Caco-2 (cell line): ENCODE measurements at regions not wholly inside any gene's neighbourhood (a gene's known extent, or its start where the extent isn't known, plus 50 kb on each side); places are given as distances from the start of the nearest gene placed in this dataset.
A peak's percentile ranks its signal among the peaks of the same experiment; 100 is the strongest.
"Not testable (repeated sequence)": the region's sequence is repeated elsewhere in the genome, so short reads cannot be mapped to it uniquely, and the experiment has no call there.

Experiments used
- BruUV-seq: library from RNA; stranded (reverse); fragments of 400-500 nt; replicated peaks from 2 replicates; lab custom pipeline; 2021; lab: Mats Ljungman, UMichigan
- CTCF ChIA-PET: fragments of 300-600 bp; sonication (Branson Sonifier 250); formaldehyde crosslinking; loops from one replicate; lab custom pipeline; 2022; ENCODE audit warnings: antibody characterized with exemption; lab: Charles Lee
- POLR2A ChIA-PET: fragments of 300-600 bp; sonication (Branson Sonifier 250); formaldehyde crosslinking; loops from one replicate; lab custom pipeline; 2022; ENCODE audit warnings: antibody characterized with exemption; lab: Charles Lee
- DNase-seq, 2 experiments: peaks; one replicate each; pipeline versions ENCODE4 v3.0.0 to v3.0.0-alpha.2; 2020 to 2022
- H3K27me3 ChIP-seq: replicated peaks from 2 replicates; pipeline ENCODE4 v1.6.0; 2011; ENCODE audit warnings: low read length; ENCODE audit not compliant: control insufficient read depth, insufficient read depth
- H3K36me3 ChIP-seq: 2 replicates; pipeline ENCODE4 v1.5.1; 2011; ENCODE audit warnings: low read length; ENCODE audit not compliant: control insufficient read depth, insufficient read depth
- H3K4me1 ChIP-seq: fragments of 250-450 bp; sonication (Bioruptor Pico); 2 replicates; pipeline ENCODE4 v1.5.1; 2020; ENCODE audit warnings: mild to moderate bottlenecking
- H3K4me3 ChIP-seq: 2 replicates; pipeline ENCODE4 v1.5.1; 2011; ENCODE audit warnings: low read depth, mild to moderate bottlenecking, control low read depth, low read length
- H3K9me3 ChIP-seq: fragments of 250-450 bp; sonication (Bioruptor Pico); 2 replicates; pipeline ENCODE4 v1.5.1; 2020; ENCODE audit warnings: mild to moderate bottlenecking, moderate library complexity
- H3K27ac Mint-ChIP-seq: one replicate; pipeline ENCODE4 v1.8.0; 2022; ENCODE audit warnings: mixed read lengths; ENCODE audit not compliant: unreplicated experiment
- H3K27me3 Mint-ChIP-seq: one replicate; pipeline ENCODE4 v1.8.0; 2022; ENCODE audit warnings: mixed read lengths; ENCODE audit not compliant: insufficient read depth, unreplicated experiment
- H3K36me3 Mint-ChIP-seq: one replicate; pipeline ENCODE4 v1.8.0; 2022; ENCODE audit warnings: mild to moderate bottlenecking, mixed read lengths; ENCODE audit not compliant: insufficient read depth, unreplicated experiment
- H3K4me1 Mint-ChIP-seq: one replicate; pipeline ENCODE4 v1.8.0; 2022; ENCODE audit warnings: low read depth, mixed read lengths; ENCODE audit not compliant: unreplicated experiment
- H3K4me3 Mint-ChIP-seq: one replicate; pipeline ENCODE4 v1.8.0; 2022; ENCODE audit warnings: mild to moderate bottlenecking, moderate library complexity, mixed read lengths; ENCODE audit not compliant: unreplicated experiment
- H3K9me3 Mint-ChIP-seq: one replicate; pipeline ENCODE4 v1.8.0; 2022; ENCODE audit warnings: mixed read lengths; ENCODE audit not compliant: unreplicated experiment
- intact Hi-C: fragments of 100-400 bp; cut with micrococcal nuclease; formaldehyde crosslinking; loops from one replicate; pipeline ENCODE4 v1.10.0; 2022; ENCODE audit not compliant: unreplicated experiment
- TF ChIP-seq, protein P1 (sequence below), 2 experiments: fragments of 200-600 bp in 1 of 2; IDR thresholded peaks; 1 replicate in 1 of 2; 2 replicates in 1 of 2; pipeline versions ENCODE4 v1.5.1 to v1.8.0; 2011 to 2022; ENCODE audit warnings: antibody characterized with exemption in 1 of 2, control low read depth in 1 of 2, inconsistent platforms in 1 of 2, low read depth in 1 of 2, low read length in 1 of 2, mild to moderate bottlenecking in 1 of 2, moderate library complexity in 1 of 2; ENCODE audit not compliant: insufficient read depth in 1 of 2, severe bottlenecking in 1 of 2, unreplicated experiment in 1 of 2

DNA sequence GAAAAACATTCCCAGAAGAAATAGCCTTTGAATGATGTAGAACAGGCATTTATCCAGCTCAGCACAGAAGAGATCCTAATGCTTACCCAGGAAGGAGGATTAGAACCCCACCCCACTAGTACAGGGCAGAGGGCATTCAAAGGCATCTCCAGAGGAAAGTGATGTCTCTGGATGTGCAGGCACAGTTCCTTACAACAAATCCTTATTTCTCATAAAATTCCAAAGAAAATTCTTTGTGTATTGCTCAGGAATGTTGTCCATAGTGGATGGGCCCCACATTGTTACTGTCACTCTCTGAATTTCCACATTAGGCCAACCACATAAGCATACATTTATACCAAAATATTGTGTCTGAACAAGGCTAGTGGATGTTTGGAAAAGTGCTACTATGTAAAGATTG lies 243.0 kb downstream of the ADRA2A start:
- H3K4me1 ChIP-seq: no peaks in the 10 kb centered on the region
- Mint-ChIP-seq H3K27ac (no peak overlapping the region), H3K4me1 (no peaks in the 10 kb centered on the region), H3K9me3 (no peaks in the 10 kb centered on the region), H3K4me3 (no peak overlapping the region), H3K36me3 (no peaks in the 10 kb centered on the region), H3K27me3 (peaks cover 13% of the 10 kb centered on the region)
- BruUV-seq: no TSS peak
- H3K27me3 ChIP-seq: no peaks in the 10 kb centered on the region
- intact Hi-C loops: no loop called here
- ChIA-PET POLR2A (no interaction called here), CTCF (no interaction called here)
- H3K9me3 ChIP-seq: no peaks in the 10 kb centered on the region
- TF ChIP-seq, protein P1, sequence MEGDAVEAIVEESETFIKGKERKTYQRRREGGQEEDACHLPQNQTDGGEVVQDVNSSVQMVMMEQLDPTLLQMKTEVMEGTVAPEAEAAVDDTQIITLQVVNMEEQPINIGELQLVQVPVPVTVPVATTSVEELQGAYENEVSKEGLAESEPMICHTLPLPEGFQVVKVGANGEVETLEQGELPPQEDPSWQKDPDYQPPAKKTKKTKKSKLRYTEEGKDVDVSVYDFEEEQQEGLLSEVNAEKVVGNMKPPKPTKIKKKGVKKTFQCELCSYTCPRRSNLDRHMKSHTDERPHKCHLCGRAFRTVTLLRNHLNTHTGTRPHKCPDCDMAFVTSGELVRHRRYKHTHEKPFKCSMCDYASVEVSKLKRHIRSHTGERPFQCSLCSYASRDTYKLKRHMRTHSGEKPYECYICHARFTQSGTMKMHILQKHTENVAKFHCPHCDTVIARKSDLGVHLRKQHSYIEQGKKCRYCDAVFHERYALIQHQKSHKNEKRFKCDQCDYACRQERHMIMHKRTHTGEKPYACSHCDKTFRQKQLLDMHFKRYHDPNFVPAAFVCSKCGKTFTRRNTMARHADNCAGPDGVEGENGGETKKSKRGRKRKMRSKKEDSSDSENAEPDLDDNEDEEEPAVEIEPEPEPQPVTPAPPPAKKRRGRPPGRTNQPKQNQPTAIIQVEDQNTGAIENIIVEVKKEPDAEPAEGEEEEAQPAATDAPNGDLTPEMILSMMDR (IDR thresholded peaks at IDR 0.05; ENCODE audit: insufficient read depth in 1 of 2, low read depth in 1 of 2, low read length in 1 of 2, severe bottlenecking in 1 of 2, unreplicated experiment in 1 of 2): no peak
- DNase-seq: no peak
- no peaks in the 10 kb centered on the region for H3K36me3 ChIP-seq
- H3K4me3 ChIP-seq: no peak overlapping the region

DNA sequence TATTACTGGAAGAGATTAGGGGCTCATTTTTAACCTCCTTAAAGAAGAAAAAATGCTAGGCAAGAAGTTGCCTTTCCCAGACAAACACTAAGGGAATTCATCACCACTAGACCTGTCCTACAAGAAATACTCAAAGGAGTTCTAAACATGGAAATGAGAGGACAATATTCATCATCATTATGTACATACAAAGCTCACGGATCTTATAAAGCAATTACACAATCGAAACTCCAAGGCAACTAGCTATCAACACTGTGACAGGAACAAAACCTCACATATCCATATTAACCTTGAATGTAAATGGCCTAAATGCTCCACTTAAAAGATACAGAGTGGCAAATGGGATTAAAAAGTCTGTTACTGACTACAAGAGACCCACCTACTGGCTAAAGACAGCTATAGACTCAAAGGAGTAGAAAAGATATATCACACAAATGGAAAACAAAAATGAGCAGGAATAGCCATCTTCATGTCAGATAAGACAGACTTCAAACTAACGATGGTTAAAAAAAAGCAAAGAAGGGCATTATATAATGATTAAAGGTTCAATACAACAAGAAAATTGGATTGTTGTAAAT lies 246.6 kb downstream of the ADRA2A start:
- H3K9me3 ChIP-seq: no peaks in the 10 kb centered on the region
- no peaks in the 10 kb centered on the region for H3K36me3 ChIP-seq
- no peak for DNase-seq
- H3K4me3 ChIP-seq: no peak overlapping the region
- peaks cover 3% of the 10 kb centered on the region for H3K27me3 Mint-ChIP-seq
- no peaks in the 10 kb centered on the region for H3K27me3 ChIP-seq
- intact Hi-C loops: loop anchor here (1.0 kb wide), 1 partner anchor 247 kb away; no protein-coding TSS in a partner anchor
- H3K27ac Mint-ChIP-seq: no peak overlapping the region
- ChIA-PET POLR2A (no interaction called here), CTCF (interaction anchor here (1.0 kb wide), 1 partner anchor 247 kb away, joined by 6 read pairs; the partner anchor contains the start of gene ADRA2A)
- BruUV-seq: no TSS peak
- no peaks in the 10 kb centered on the region for H3K36me3 Mint-ChIP-seq
- H3K4me1 Mint-ChIP-seq: no peaks in the 10 kb centered on the region
- no peak overlapping the region for H3K4me3 Mint-ChIP-seq
- H3K9me3 Mint-ChIP-seq: no peaks in the 10 kb centered on the region
- no peaks in the 10 kb centered on the region for H3K4me1 ChIP-seq
- TF ChIP-seq, protein P1 (IDR thresholded peaks at IDR 0.05; ENCODE audit: insufficient read depth in 1 of 2, low read depth in 1 of 2, low read length in 1 of 2, severe bottlenecking in 1 of 2, unreplicated experiment in 1 of 2): peak in 1 of 2 experiments; percentile 48

DNA sequence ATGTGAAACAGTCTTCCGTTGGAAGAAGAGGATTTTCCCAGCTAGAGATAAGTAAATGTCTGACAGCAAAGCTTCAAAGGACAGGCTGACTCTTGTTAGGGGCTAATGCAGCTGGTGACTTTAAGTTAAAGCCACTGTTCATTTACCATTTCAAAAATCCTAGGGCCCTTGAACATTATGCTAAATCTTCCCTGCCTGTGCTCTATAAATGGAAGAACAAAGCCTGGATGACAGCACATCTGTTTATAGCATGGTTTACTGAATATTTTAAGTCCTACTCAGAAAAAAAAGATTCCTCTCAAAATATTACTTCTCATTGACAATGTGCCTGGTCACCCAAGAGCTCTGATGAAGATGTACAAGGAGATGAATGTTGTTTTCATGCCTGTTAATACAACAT lies 255.3 kb downstream of the ADRA2A start:
- H3K9me3 Mint-ChIP-seq, H3K27ac Mint-ChIP-seq, intact Hi-C loops, H3K36me3 ChIP-seq, H3K4me3 ChIP-seq, CTCF ChIA-PET, H3K4me1 Mint-ChIP-seq, H3K36me3 Mint-ChIP-seq, H3K4me1 ChIP-seq, H3K9me3 ChIP-seq, BruUV-seq, DNase-seq, H3K4me3 Mint-ChIP-seq, H3K27me3 Mint-ChIP-seq, POLR2A ChIA-PET, H3K27me3 ChIP-seq: not testable (repeated sequence)
